ENCODE measurements at regions not wholly inside any gene's neighbourhood (a gene's known extent, or its start where the extent isn't known, plus 50 kb on each side); places are given as distances from the start of the nearest gene placed in this dataset.

GRCh38 chr16:85321509-85322271 lies 209.4 kb upstream of the CIBAR2 start (continued):
- TF ChIP-seq POLR2AphosphoS5 (IDR thresholded peaks at IDR 0.05; ENCODE audit: low read depth, low read length) (no peak), REST (IDR thresholded peaks at IDR 0.05; ENCODE audit: low read depth, low read length) (no peak), TAF1 (IDR thresholded peaks at IDR 0.05; ENCODE audit: borderline replicate concordance, low read depth, low read length) (no peak), MAX (IDR thresholded peaks at IDR 0.05; ENCODE audit: low read depth) (no peak), GABPA (IDR thresholded peaks at IDR 0.05; ENCODE audit: low read depth) (no peak), SMC3 (IDR thresholded peaks at IDR 0.05; ENCODE audit: low read depth, low read length) (no peak), MEF2A (IDR thresholded peaks at IDR 0.05; ENCODE audit: borderline replicate concordance, low read depth) (no peak)

GRCh38 chr16:85323230-85323960 lies 211.1 kb upstream of the CIBAR2 start:
- H3K4me3 ChIP-seq (ENCODE audit: low read depth in 2 of 2, low read length in 1 of 2) = no peak overlapping the region
- POLR2A ChIA-PET = interaction anchor here (0.7 kb wide), 1 partner anchor 318 kb away, joined by 3 read pairs; no protein-coding TSS in a partner anchor

GRCh38 chr16:85323961-85324253 lies 211.6 kb upstream of the CIBAR2 start:
- no peaks in the 10 kb centered on the region for H3K9me2 ChIP-seq
- no peak overlapping the region; a peak in 1 of 4 replicates for H3K27ac ChIP-seq (ENCODE audit: low read depth in 2 of 2, low read length in 1 of 2)
- no peaks in the 10 kb centered on the region; the same call in none of the 2 replicates for H3K79me2 ChIP-seq (ENCODE audit: insufficient read depth)
- no peak overlapping the region for H3K4me3 ChIP-seq (ENCODE audit: low read depth in 2 of 2, low read length in 1 of 2)
- POLR2A ChIA-PET = no interaction called here
- no peak overlapping the region for H3K9ac ChIP-seq
- WGBS (ENCODE audit: low lambda C conversion rate) = 95% methylated on average over 10 of the region's 10 CpGs
- no peak for DNase-seq
- no peak overlapping the region for H2AFZ ChIP-seq (ENCODE audit: low read depth)
- H3K36me3 ChIP-seq (replicated peaks in 1 of 2; ENCODE audit: control insufficient read depth in 1 of 2, insufficient read depth in 2 of 2, low read length in 1 of 2) = no peaks in the 10 kb centered on the region
- H3K27me3 ChIP-seq (ENCODE audit: insufficient read depth) = no peaks in the 10 kb centered on the region
- no peaks in the 10 kb centered on the region for H4K20me1 ChIP-seq (ENCODE audit: insufficient read depth)
- H3K4me2 ChIP-seq = no peak overlapping the region
- CTCF ChIA-PET = no interaction called here
- H3K4me1 ChIP-seq (ENCODE audit: control insufficient read depth in 1 of 2, insufficient read depth in 2 of 2, low read depth in 1 of 2, low read length in 1 of 2) = peaks cover 4 to 29% of the 10 kb centered on the region in 2 experiments; a peak in 2 of 4 replicates
- H3F3A ChIP-seq (replicated peaks; ENCODE audit: insufficient read depth) = peaks cover 2% of the 10 kb centered on the region
- TF ChIP-seq ZBTB33 (IDR thresholded peaks at IDR 0.05; ENCODE audit: borderline replicate concordance, low read depth) (no peak), RCOR1 (IDR thresholded peaks at IDR 0.05; ENCODE audit: low read length) (no peak), GABPA (IDR thresholded peaks at IDR 0.05; ENCODE audit: low read depth) (no peak), GATA2 (CRISPR knock-in tag; IDR thresholded peaks at IDR 0.05) (no peak), CHD2 (IDR thresholded peaks at IDR 0.05; ENCODE audit: low read length, partially characterized antibody) (no peak)
- no peaks in the 10 kb centered on the region for H3K9me3 ChIP-seq

More at GRCh38 chr16:85323230-85323960, 211.1 kb upstream of the CIBAR2 start:
- Histone ChIP-seq H2AFZ (ENCODE audit: low read depth) (no peak overlapping the region), H3K9ac (no peak overlapping the region), H3K9me3 (no peaks in the 10 kb centered on the region), H4K20me1 (ENCODE audit: insufficient read depth) (no peaks in the 10 kb centered on the region), H3K36me3 (replicated peaks in 1 of 2; ENCODE audit: control insufficient read depth in 1 of 2, insufficient read depth in 2 of 2, low read length in 1 of 2) (no peaks in the 10 kb centered on the region), H3K4me1 (ENCODE audit: control insufficient read depth in 1 of 2, insufficient read depth in 2 of 2, low read depth in 1 of 2, low read length in 1 of 2) (peaks cover 4 to 26% of the 10 kb centered on the region in 2 experiments; a peak in 2 of 4 replicates), H3F3A (replicated peaks; ENCODE audit: insufficient read depth) (peaks cover 2% of the 10 kb centered on the region), H3K27me3 (ENCODE audit: insufficient read depth) (no peaks in the 10 kb centered on the region), H3K27ac (ENCODE audit: low read depth in 2 of 2, low read length in 1 of 2) (peak overlapping the region in 1 of 2 experiments; percentile 94; a peak in 2 of 4 replicates), H3K4me2 (no peak overlapping the region), H3K9me2 (no peaks in the 10 kb centered on the region), H3K79me2 (ENCODE audit: insufficient read depth) (no peaks in the 10 kb centered on the region; the same call in none of the 2 replicates)
- TF ChIP-seq YY1 (IDR thresholded peaks at IDR 0.05; ENCODE audit: low read depth) = no peak
- TF ChIP-seq RAD21 (IDR thresholded peaks at IDR 0.05; ENCODE audit: low read length) = no peak
- no peak for TF ChIP-seq GABPA (IDR thresholded peaks at IDR 0.05; ENCODE audit: low read depth)
- WGBS (ENCODE audit: low lambda C conversion rate) = 99% methylated on average over 11 of the region's 14 CpGs
- CTCF ChIA-PET = interaction anchor here (1.0 to 3.8 kb wide), 4 partner anchors 11 to 208 kb away, joined by 3 to 14 read pairs (median 4); no protein-coding TSS in a partner anchor
- no peak for DNase-seq
